ENCODE measurements at regions not wholly inside any gene's neighbourhood (a gene's known extent, or its start where the extent isn't known, plus 50 kb on each side); places are given as distances from the start of the nearest gene placed in this dataset.

DNA sequence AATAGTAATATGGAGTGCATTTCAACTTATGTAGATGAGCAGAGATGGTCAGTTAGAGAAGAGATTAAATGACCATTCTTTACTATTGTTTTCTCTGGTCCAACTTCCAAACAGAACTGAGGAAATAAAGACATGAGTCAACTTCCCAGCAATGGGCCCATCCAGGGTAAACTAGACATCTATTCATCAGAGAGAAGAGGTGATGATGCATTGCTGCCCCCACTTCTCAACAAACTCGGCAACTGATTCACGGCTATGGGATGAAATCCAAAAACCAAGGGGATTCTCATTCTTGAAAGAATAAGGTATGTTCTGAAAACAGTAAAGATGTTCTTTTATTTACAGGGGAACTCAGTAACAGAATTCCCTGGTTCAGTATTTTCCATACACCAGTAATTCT, 190.7 kb downstream of the RDH14 start:
- TF ChIP-seq, protein P1, sequence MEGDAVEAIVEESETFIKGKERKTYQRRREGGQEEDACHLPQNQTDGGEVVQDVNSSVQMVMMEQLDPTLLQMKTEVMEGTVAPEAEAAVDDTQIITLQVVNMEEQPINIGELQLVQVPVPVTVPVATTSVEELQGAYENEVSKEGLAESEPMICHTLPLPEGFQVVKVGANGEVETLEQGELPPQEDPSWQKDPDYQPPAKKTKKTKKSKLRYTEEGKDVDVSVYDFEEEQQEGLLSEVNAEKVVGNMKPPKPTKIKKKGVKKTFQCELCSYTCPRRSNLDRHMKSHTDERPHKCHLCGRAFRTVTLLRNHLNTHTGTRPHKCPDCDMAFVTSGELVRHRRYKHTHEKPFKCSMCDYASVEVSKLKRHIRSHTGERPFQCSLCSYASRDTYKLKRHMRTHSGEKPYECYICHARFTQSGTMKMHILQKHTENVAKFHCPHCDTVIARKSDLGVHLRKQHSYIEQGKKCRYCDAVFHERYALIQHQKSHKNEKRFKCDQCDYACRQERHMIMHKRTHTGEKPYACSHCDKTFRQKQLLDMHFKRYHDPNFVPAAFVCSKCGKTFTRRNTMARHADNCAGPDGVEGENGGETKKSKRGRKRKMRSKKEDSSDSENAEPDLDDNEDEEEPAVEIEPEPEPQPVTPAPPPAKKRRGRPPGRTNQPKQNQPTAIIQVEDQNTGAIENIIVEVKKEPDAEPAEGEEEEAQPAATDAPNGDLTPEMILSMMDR (IDR thresholded peaks at IDR 0.05; ENCODE audit: low read depth, low read length, poor library complexity, severe bottlenecking) = no peak
- TF ChIP-seq EZH2phosphoT487 (IDR thresholded peaks at IDR 0.05; ENCODE audit: borderline replicate concordance, low read length) = no peak
